ENCODE measurements at regions not wholly inside any gene's neighbourhood (a gene's known extent, or its start where the extent isn't known, plus 50 kb on each side); places are given as distances from the start of the nearest gene placed in this dataset.

DNA sequence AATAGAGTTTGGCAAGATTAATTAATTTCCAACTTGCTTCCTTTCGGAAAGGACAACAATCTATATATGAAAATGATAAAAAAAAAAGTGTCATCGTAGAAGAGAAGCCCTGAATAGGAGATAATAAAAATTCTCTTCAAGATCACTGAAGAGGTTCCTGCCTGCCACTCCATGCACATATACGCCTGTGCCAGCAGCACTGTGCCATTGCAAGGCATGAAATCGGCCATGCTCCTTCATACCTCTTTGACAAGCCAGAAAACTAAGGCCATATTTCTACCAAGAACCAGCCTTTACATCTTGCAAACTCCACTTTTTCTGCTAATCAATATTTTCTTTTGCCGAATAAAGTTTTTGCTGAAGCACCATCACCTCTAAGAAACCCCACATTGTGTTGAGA is 365.5 kb downstream of the CXXC4 start:
- Histone ChIP-seq H3K36me3 (replicated peaks in 1 of 2) (no peaks in the 10 kb centered on the region), H3K4me1 (replicated peaks in 1 of 2) (no peaks in the 10 kb centered on the region), H3K4me3 (no peak overlapping the region), H3K27ac (no peak overlapping the region), H3K27me3 (no peaks in the 10 kb centered on the region), H3K9me3 (replicated peaks in 1 of 3) (no peaks in the 10 kb centered on the region)
- WGBS, 4 donors: 63 to 75% (median 70%) methylated on average over 5 of the region's 5 CpGs
- TF ChIP-seq, protein P1, sequence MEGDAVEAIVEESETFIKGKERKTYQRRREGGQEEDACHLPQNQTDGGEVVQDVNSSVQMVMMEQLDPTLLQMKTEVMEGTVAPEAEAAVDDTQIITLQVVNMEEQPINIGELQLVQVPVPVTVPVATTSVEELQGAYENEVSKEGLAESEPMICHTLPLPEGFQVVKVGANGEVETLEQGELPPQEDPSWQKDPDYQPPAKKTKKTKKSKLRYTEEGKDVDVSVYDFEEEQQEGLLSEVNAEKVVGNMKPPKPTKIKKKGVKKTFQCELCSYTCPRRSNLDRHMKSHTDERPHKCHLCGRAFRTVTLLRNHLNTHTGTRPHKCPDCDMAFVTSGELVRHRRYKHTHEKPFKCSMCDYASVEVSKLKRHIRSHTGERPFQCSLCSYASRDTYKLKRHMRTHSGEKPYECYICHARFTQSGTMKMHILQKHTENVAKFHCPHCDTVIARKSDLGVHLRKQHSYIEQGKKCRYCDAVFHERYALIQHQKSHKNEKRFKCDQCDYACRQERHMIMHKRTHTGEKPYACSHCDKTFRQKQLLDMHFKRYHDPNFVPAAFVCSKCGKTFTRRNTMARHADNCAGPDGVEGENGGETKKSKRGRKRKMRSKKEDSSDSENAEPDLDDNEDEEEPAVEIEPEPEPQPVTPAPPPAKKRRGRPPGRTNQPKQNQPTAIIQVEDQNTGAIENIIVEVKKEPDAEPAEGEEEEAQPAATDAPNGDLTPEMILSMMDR (IDR thresholded peaks at IDR 0.05): no peak
- TF ChIP-seq POLR2A (IDR thresholded peaks at IDR 0.05): no peak
- DNase-seq: no peak
- intact Hi-C loops (cut with DNase I): no loop called here

DNA sequence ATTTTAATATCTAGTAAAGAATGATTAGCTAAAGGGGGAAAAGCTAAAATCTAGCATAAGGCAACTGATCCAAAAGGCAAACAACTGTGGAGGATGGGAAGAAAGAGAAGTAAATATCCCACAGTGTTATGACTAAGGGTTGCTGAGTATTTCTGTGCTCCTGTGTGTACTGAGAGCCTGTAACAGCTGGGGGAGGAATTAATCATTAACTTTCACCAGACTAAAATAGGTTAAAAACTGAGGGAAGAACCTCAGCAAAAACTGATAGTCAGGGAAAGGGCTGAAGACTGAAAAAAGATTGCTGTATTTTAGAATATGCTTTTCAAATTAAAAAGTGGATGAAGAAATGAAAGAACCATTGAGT is 365.9 kb downstream of the CXXC4 start:
- TF ChIP-seq, protein P1 (IDR thresholded peaks at IDR 0.05): no peak
- no peak for TF ChIP-seq POLR2A (IDR thresholded peaks at IDR 0.05)
- intact Hi-C loops (cut with DNase I): no loop called here
- DNase-seq: no peak
- Histone ChIP-seq H3K4me3 (no peak overlapping the region), H3K9me3 (replicated peaks in 1 of 3) (no peaks in the 10 kb centered on the region), H3K4me1 (replicated peaks in 1 of 2) (no peaks in the 10 kb centered on the region), H3K36me3 (replicated peaks in 1 of 2) (no peaks in the 10 kb centered on the region), H3K27ac (no peak overlapping the region), H3K27me3 (no peaks in the 10 kb centered on the region)

DNA sequence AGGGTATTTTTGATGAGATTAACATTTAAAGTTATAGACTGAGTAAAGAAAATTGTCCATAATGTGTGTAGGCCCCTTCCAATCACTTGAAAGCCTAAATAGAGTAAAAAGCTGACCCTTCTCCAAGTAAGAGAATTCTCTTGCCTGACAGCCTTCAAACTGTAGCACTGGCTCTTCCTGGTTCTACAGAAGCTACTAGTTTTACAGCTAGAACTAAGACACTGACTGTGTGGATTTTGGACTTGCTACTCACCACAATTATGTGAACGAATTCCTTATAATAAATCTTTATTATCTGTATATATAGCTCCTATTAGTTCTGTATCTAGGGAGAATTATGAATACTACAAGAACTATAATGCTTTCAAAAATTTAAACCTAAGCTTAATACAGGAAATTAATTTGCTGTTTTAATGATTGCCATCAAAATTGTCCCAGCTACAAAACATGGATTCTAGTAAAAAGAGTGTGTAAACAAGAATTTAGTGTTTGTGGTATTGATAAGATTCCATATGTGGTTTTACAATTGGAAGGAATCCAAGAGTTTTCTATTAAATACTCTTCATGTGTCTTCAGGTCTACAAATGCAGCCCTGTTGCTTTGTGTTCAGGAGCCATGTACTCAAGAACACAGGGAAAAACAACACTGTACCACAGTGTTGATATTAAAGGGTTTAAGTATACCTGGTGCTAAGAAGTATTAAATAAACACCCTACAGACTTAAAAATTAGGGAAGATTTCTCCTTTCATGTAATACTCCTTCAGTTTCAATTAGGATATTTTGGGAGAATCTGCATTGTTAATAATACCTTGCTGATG is 366.5 kb downstream of the CXXC4 start:
- Histone ChIP-seq H3K9me3 (replicated peaks in 1 of 3) (no peaks in the 10 kb centered on the region), H3K4me1 (replicated peaks in 1 of 2) (no peaks in the 10 kb centered on the region), H3K27ac (no peak overlapping the region), H3K36me3 (replicated peaks in 1 of 2) (no peaks in the 10 kb centered on the region), H3K4me3 (no peak overlapping the region), H3K27me3 (no peaks in the 10 kb centered on the region)
- WGBS, 4 donors: 21 to 36% (median 32%) methylated on average over 1 of the region's 1 CpG
- DNase-seq: no peak
- intact Hi-C loops (cut with DNase I): no loop called here
- TF ChIP-seq, protein P1 (IDR thresholded peaks at IDR 0.05): no peak
- no peak for TF ChIP-seq POLR2A (IDR thresholded peaks at IDR 0.05)

DNA sequence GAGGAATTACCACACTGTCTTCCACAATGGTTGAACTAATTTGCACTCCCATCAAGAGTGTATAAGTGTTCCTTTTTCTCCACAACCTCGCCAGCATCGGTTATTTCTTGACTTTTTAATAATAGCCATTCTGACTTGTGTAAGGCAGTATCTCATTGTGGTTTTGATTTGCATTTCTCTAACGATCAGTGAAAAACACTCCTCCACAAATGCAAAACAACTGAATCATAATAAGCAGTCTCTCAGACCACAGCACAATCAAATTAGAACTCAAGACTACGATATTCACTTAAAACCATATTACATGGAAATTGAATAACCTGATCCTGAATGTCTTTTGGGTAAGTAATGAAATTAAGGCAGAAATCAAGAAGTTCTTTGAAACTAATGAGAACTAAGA is 371.7 kb downstream of the CXXC4 start:
- no peaks in the 10 kb centered on the region for H3K36me3 ChIP-seq (replicated peaks in 1 of 2)
- H3K27ac ChIP-seq: no peak overlapping the region
- WGBS, 4 donors: 61 to 76% (median 67%) methylated on average over 4 of the region's 4 CpGs
- intact Hi-C loops (cut with DNase I): no loop called here
- DNase-seq: no peak
- no peaks in the 10 kb centered on the region for H3K4me1 ChIP-seq (replicated peaks in 1 of 2)
- TF ChIP-seq POLR2A (IDR thresholded peaks at IDR 0.05): no peak
- TF ChIP-seq, protein P1 (IDR thresholded peaks at IDR 0.05): no peak
- no peak overlapping the region for H3K4me3 ChIP-seq
- H3K27me3 ChIP-seq: no peaks in the 10 kb centered on the region
- no peaks in the 10 kb centered on the region for H3K9me3 ChIP-seq (replicated peaks in 1 of 3)
